GM12891 (cell line): ENCODE measurements at regions not wholly inside any gene's neighbourhood (a gene's known extent, or its start where the extent isn't known, plus 50 kb on each side); places are given as distances from the start of the nearest gene placed in this dataset.

ENCODE experiments used
- PAX5 ChIP-seq: IDR thresholded peaks from 2 replicates; pipeline ENCODE4 v1.6.1; 2011; ENCODE audit warnings: low read length, moderate library complexity, mild to moderate bottlenecking; ENCODE audit not compliant: insufficient read depth, severe bottlenecking
- POLR2A ChIP-seq: IDR thresholded peaks from 2 replicates; pipeline ENCODE4 v1.6.1; 2011; ENCODE audit warnings: low read depth, low read length, control low read depth
- POLR2AphosphoS5 ChIP-seq: IDR thresholded peaks from 2 replicates; pipeline ENCODE4 v1.6.1; 2011; ENCODE audit warnings: low read depth, low read length, control low read depth
- POU2F2 ChIP-seq: IDR thresholded peaks from 2 replicates; pipeline ENCODE4 v1.6.1; 2011; ENCODE audit warnings: low read depth, mild to moderate bottlenecking, control low read depth, low read length, moderate library complexity
- SPI1 ChIP-seq: IDR thresholded peaks from 2 replicates; pipeline ENCODE4 v1.6.1; 2011; ENCODE audit warnings: low read depth, low read length, control low read depth
- TAF1 ChIP-seq: IDR thresholded peaks from 2 replicates; pipeline ENCODE4 v1.6.1; 2011; ENCODE audit warnings: low read depth, low read length, control low read depth

DNA sequence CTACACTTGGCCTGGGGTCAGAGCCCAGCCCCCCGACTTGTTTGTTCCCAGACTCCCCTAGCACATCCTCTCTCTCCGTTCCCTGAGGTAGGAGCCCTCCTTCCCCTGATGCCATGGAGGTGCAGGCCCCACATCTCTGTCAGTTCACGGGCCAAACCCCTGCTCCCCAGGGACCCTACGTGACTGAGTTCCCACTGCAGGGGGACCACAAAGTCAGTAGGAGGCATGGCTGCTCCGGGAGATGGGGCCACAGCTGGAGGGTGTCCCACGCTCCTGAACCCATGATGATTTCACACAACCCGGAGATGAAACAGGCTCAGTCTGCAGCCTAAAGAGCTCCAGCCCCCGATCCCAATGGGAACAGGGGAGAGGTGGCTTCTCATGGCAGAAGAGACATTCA, 272.2 kb downstream of the NPHP4 start:
- TF ChIP-seq POLR2AphosphoS5, result no peak
- no peak for TF ChIP-seq TAF1
- no peak for TF ChIP-seq POLR2A
- no peak for TF ChIP-seq SPI1
- no peak for TF ChIP-seq POU2F2
- no peak for TF ChIP-seq PAX5
